GM12891 (cell line): ENCODE measurements at regions not wholly inside any gene's neighbourhood (a gene's known extent, or its start where the extent isn't known, plus 50 kb on each side); places are given as distances from the start of the nearest gene placed in this dataset.

Experiments used
- PAX5 ChIP-seq: IDR thresholded peaks from 2 replicates; pipeline ENCODE4 v1.6.1; 2011; ENCODE audit warnings: low read length, moderate library complexity, mild to moderate bottlenecking; ENCODE audit not compliant: insufficient read depth, severe bottlenecking
- POLR2A ChIP-seq: IDR thresholded peaks from 2 replicates; pipeline ENCODE4 v1.6.1; 2011; ENCODE audit warnings: low read depth, low read length, control low read depth
- POLR2AphosphoS5 ChIP-seq: IDR thresholded peaks from 2 replicates; pipeline ENCODE4 v1.6.1; 2011; ENCODE audit warnings: low read depth, low read length, control low read depth
- POU2F2 ChIP-seq: IDR thresholded peaks from 2 replicates; pipeline ENCODE4 v1.6.1; 2011; ENCODE audit warnings: low read depth, mild to moderate bottlenecking, control low read depth, low read length, moderate library complexity
- SPI1 ChIP-seq: IDR thresholded peaks from 2 replicates; pipeline ENCODE4 v1.6.1; 2011; ENCODE audit warnings: low read depth, low read length, control low read depth
- TAF1 ChIP-seq: IDR thresholded peaks from 2 replicates; pipeline ENCODE4 v1.6.1; 2011; ENCODE audit warnings: low read depth, low read length, control low read depth

DNA sequence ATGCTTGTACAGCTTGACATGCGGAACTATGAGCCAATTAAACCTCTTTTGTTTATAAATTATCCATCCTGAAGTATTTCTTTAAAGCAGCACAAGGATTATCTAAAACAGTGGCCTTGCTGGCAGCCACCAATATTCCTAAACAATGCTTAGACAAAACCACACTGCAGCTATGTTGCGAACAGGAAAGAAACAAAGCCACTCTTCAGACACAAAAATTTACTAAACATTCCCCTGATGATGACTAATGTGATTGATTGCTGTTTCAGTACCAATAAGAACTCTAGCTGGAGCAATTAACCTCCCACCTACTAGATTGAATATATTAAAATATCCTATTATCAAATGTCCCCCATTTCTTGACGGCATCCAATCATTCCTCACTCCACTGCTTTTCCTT lies 325.8 kb upstream of the REG3G start:
- TF ChIP-seq POLR2AphosphoS5, result no peak
- TF ChIP-seq POLR2A, result no peak
- TF ChIP-seq TAF1, result no peak
- TF ChIP-seq SPI1, result no peak
- no peak for TF ChIP-seq PAX5
- no peak for TF ChIP-seq POU2F2
